GM23338 (cell line): ENCODE measurements at regions not wholly inside any gene's neighbourhood (a gene's known extent, or its start where the extent isn't known, plus 50 kb on each side); places are given as distances from the start of the nearest gene placed in this dataset.
A peak's percentile ranks its signal among the peaks of the same experiment; 100 is the strongest.

Experiments
- ATAC-seq: fragments of 200-7000 bp; cut with Tn5 transposase; 3 replicates; pipeline ENCODE4 v1.9.1; 2020
- DNase-seq: peaks from one replicate; pipeline ENCODE4 v3.0.0-alpha.2; 2015; ENCODE audit warnings: low spot score
- H2AFZ ChIP-seq: fragments of 200-600 bp; sonication (generic); 2 replicates; pipeline ENCODE4 v1.8.0; 2016; ENCODE audit warnings: antibody characterized with exemption, mild to moderate bottlenecking, moderate library complexity
- H3F3A ChIP-seq: fragments of 200-600 bp; sonication (generic); replicated peaks from 2 replicates; pipeline ENCODE4 v1.8.0; 2017; ENCODE audit warnings: antibody characterized with exemption, mixed run types, low read depth
- H3K27ac ChIP-seq: fragments of 200-600 bp; sonication (generic); 2 replicates; pipeline ENCODE4 v1.6.1; 2016; ENCODE audit warnings: low read depth
- H3K27me3 ChIP-seq: fragments of 200-600 bp; sonication (generic); 2 replicates; pipeline ENCODE4 v1.8.0; 2016; ENCODE audit warnings: mild to moderate bottlenecking, mixed run types, moderate library complexity; ENCODE audit not compliant: insufficient read depth
- H3K36me3 ChIP-seq: fragments of 200-600 bp; sonication (generic); 2 replicates; pipeline ENCODE4 v1.8.0; 2016; ENCODE audit warnings: mild to moderate bottlenecking; ENCODE audit not compliant: insufficient read depth
- H3K4me1 ChIP-seq: fragments of 200-600 bp; sonication (generic); 2 replicates; pipeline ENCODE4 v1.8.0; 2016; ENCODE audit warnings: mild to moderate bottlenecking, moderate library complexity; ENCODE audit not compliant: insufficient read depth
- H3K4me2 ChIP-seq: fragments of 200-600 bp; sonication (generic); 2 replicates; pipeline ENCODE4 v1.7.1; 2017; ENCODE audit warnings: mixed run types
- H3K4me3 ChIP-seq: fragments of 200-600 bp; sonication (generic); 2 replicates; pipeline ENCODE4 v1.6.1; 2016; ENCODE audit warnings: mixed run types
- H3K79me2 ChIP-seq: fragments of 200-600 bp; sonication (generic); replicated peaks from 2 replicates; pipeline ENCODE4 v1.8.0; 2017; ENCODE audit warnings: mild to moderate bottlenecking; ENCODE audit not compliant: insufficient read depth
- H3K9me2 ChIP-seq: fragments of 200-600 bp; sonication (generic); 2 replicates; pipeline ENCODE4 v1.8.0; 2017; ENCODE audit not compliant: insufficient read depth
- H4K20me1 ChIP-seq: fragments of 200-600 bp; sonication (generic); replicated peaks from 2 replicates; pipeline ENCODE4 v1.8.0; 2017; ENCODE audit warnings: mild to moderate bottlenecking; ENCODE audit not compliant: insufficient read depth
- H3K27ac Mint-ChIP-seq: 2 replicates; pipeline ENCODE4 v1.8.0; 2020; ENCODE audit warnings: inconsistent platforms, mild to moderate bottlenecking, moderate library complexity, mixed read lengths
- H3K27me3 Mint-ChIP-seq: 3 replicates; pipeline ENCODE4 v1.8.0; 2022; ENCODE audit warnings: low read depth, mild to moderate bottlenecking, moderate library complexity, mixed read lengths, inconsistent platforms; ENCODE audit not compliant: insufficient read depth, poor library complexity
- H3K36me3 Mint-ChIP-seq: 3 replicates; pipeline ENCODE4 v1.8.0; 2021; ENCODE audit warnings: low read depth, mild to moderate bottlenecking, inconsistent platforms, moderate library complexity, mixed read lengths
- H3K4me1 Mint-ChIP-seq: 3 replicates; pipeline ENCODE4 v1.8.0; 2020; ENCODE audit warnings: mild to moderate bottlenecking, inconsistent platforms, mixed read lengths
- H3K4me3 Mint-ChIP-seq: 3 replicates; pipeline ENCODE4 v1.8.0; 2021; ENCODE audit warnings: moderate library complexity, mild to moderate bottlenecking, inconsistent platforms, mixed read lengths
- H3K9me3 Mint-ChIP-seq: 3 replicates; pipeline ENCODE4 v1.8.0; 2020; ENCODE audit warnings: moderate library complexity, mild to moderate bottlenecking, inconsistent platforms, mixed read lengths
- CREB1 ChIP-seq: fragments of 250-450 bp; sonication (Bioruptor Pico); IDR thresholded peaks from 2 replicates; pipeline ENCODE4 v1.5.0; 2020; ENCODE audit warnings: low read depth, mild to moderate bottlenecking, moderate library complexity
- CTCF ChIP-seq, 2 experiments: fragments of 200-600 bp in 1 of 2; sonication (generic) in 1 of 2; conservative IDR thresholded peaks; 2 replicates each; pipeline versions ENCODE4 v1.5.1 to v1.6.1; 2016 to 2017; ENCODE audit warnings: antibody characterized with exemption in 2 of 2, low read depth in 2 of 2, mild to moderate bottlenecking in 2 of 2, moderate library complexity in 1 of 2
- ETS1 ChIP-seq: IDR thresholded peaks from 2 replicates; pipeline ENCODE4 v1.6.1; 2016; ENCODE audit warnings: antibody characterized with exemption
- EZH2 ChIP-seq: fragments of 200-600 bp; sonication (generic); IDR thresholded peaks from one replicate; pipeline ENCODE4 v1.8.0; 2017; ENCODE audit warnings: antibody characterized with exemption, mild to moderate bottlenecking, low read depth; ENCODE audit not compliant: unreplicated experiment
- EZH2phosphoT487 ChIP-seq: fragments of 200-600 bp; sonication (generic); IDR thresholded peaks from one replicate; pipeline ENCODE4 v1.8.1; 2018; ENCODE audit warnings: antibody characterized with exemption; ENCODE audit not compliant: unreplicated experiment
- JUNB ChIP-seq: IDR thresholded peaks from one replicate; pipeline ENCODE4 v1.6.1; 2016; ENCODE audit warnings: antibody characterized with exemption; ENCODE audit not compliant: unreplicated experiment
- NANOG ChIP-seq: IDR thresholded peaks from 2 replicates; pipeline ENCODE4 v1.6.1; 2016; ENCODE audit warnings: antibody characterized with exemption, borderline replicate concordance
- POLR2AphosphoS5 ChIP-seq: IDR thresholded peaks from 2 replicates; pipeline ENCODE4 v1.6.1; 2016; ENCODE audit warnings: antibody characterized with exemption, low read depth
- STAT1 ChIP-seq: IDR thresholded peaks from one replicate; pipeline ENCODE4 v1.6.1; 2016; ENCODE audit warnings: antibody characterized with exemption; ENCODE audit not compliant: unreplicated experiment
- ZNF114 ChIP-seq: fragments of 250-450 bp; sonication (Bioruptor Pico); IDR thresholded peaks from 2 replicates; pipeline ENCODE4 v1.5.0; 2020; ENCODE audit warnings: mild to moderate bottlenecking, moderate library complexity
- ZNF331 ChIP-seq: fragments of 250-450 bp; sonication (Bioruptor Pico); IDR thresholded peaks from 2 replicates; pipeline ENCODE4 v1.5.0; 2020; ENCODE audit warnings: low read depth, mild to moderate bottlenecking, moderate library complexity
- TF ChIP-seq, protein P1 (sequence below): IDR thresholded peaks from one replicate; pipeline ENCODE4 v1.6.1; 2018; ENCODE audit warnings: antibody characterized with exemption; ENCODE audit not compliant: unreplicated experiment
- TF ChIP-seq, protein P2 (sequence below): fragments of 250-450 bp; sonication (Bioruptor Pico); IDR thresholded peaks from 2 replicates; pipeline ENCODE4 v1.5.0; 2020; ENCODE audit warnings: mild to moderate bottlenecking, moderate library complexity

GRCh38 chr14:22508662-22509035 is 80.4 kb downstream of the DAD1 start:
- H3K4me1 Mint-ChIP-seq = peaks cover 43% of the 10 kb centered on the region
- Histone ChIP-seq H3F3A (no peaks in the 10 kb centered on the region), H3K36me3 (no peaks in the 10 kb centered on the region), H3K79me2 (no peaks in the 10 kb centered on the region), H3K27ac (no peak overlapping the region), H2AFZ (peak overlapping the region; percentile 85), H3K27me3 (no peaks in the 10 kb centered on the region), H3K9me2 (0 out of 2 replicates have a peak, but pooled peaks cover 7% of the 10 kb centered on the region), H3K4me2 (no peak overlapping the region), H3K4me3 (no peak overlapping the region), H4K20me1 (no peaks in the 10 kb centered on the region), H3K4me1 (peaks cover 26% of the 10 kb centered on the region)
- no peaks in the 10 kb centered on the region for H3K36me3 Mint-ChIP-seq
- H3K9me3 Mint-ChIP-seq = no peaks in the 10 kb centered on the region
- TF ChIP-seq JUNB = no peak
- TF ChIP-seq, protein P1, sequence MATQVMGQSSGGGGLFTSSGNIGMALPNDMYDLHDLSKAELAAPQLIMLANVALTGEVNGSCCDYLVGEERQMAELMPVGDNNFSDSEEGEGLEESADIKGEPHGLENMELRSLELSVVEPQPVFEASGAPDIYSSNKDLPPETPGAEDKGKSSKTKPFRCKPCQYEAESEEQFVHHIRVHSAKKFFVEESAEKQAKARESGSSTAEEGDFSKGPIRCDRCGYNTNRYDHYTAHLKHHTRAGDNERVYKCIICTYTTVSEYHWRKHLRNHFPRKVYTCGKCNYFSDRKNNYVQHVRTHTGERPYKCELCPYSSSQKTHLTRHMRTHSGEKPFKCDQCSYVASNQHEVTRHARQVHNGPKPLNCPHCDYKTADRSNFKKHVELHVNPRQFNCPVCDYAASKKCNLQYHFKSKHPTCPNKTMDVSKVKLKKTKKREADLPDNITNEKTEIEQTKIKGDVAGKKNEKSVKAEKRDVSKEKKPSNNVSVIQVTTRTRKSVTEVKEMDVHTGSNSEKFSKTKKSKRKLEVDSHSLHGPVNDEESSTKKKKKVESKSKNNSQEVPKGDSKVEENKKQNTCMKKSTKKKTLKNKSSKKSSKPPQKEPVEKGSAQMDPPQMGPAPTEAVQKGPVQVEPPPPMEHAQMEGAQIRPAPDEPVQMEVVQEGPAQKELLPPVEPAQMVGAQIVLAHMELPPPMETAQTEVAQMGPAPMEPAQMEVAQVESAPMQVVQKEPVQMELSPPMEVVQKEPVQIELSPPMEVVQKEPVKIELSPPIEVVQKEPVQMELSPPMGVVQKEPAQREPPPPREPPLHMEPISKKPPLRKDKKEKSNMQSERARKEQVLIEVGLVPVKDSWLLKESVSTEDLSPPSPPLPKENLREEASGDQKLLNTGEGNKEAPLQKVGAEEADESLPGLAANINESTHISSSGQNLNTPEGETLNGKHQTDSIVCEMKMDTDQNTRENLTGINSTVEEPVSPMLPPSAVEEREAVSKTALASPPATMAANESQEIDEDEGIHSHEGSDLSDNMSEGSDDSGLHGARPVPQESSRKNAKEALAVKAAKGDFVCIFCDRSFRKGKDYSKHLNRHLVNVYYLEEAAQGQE = no peak
- TF ChIP-seq ZNF114 = no peak
- no peak for TF ChIP-seq CREB1
- no peak for TF ChIP-seq CTCF (conservative IDR thresholded peaks at IDR 0.05; ENCODE audit: low read depth in 2 of 2)
- TF ChIP-seq, protein P2, sequence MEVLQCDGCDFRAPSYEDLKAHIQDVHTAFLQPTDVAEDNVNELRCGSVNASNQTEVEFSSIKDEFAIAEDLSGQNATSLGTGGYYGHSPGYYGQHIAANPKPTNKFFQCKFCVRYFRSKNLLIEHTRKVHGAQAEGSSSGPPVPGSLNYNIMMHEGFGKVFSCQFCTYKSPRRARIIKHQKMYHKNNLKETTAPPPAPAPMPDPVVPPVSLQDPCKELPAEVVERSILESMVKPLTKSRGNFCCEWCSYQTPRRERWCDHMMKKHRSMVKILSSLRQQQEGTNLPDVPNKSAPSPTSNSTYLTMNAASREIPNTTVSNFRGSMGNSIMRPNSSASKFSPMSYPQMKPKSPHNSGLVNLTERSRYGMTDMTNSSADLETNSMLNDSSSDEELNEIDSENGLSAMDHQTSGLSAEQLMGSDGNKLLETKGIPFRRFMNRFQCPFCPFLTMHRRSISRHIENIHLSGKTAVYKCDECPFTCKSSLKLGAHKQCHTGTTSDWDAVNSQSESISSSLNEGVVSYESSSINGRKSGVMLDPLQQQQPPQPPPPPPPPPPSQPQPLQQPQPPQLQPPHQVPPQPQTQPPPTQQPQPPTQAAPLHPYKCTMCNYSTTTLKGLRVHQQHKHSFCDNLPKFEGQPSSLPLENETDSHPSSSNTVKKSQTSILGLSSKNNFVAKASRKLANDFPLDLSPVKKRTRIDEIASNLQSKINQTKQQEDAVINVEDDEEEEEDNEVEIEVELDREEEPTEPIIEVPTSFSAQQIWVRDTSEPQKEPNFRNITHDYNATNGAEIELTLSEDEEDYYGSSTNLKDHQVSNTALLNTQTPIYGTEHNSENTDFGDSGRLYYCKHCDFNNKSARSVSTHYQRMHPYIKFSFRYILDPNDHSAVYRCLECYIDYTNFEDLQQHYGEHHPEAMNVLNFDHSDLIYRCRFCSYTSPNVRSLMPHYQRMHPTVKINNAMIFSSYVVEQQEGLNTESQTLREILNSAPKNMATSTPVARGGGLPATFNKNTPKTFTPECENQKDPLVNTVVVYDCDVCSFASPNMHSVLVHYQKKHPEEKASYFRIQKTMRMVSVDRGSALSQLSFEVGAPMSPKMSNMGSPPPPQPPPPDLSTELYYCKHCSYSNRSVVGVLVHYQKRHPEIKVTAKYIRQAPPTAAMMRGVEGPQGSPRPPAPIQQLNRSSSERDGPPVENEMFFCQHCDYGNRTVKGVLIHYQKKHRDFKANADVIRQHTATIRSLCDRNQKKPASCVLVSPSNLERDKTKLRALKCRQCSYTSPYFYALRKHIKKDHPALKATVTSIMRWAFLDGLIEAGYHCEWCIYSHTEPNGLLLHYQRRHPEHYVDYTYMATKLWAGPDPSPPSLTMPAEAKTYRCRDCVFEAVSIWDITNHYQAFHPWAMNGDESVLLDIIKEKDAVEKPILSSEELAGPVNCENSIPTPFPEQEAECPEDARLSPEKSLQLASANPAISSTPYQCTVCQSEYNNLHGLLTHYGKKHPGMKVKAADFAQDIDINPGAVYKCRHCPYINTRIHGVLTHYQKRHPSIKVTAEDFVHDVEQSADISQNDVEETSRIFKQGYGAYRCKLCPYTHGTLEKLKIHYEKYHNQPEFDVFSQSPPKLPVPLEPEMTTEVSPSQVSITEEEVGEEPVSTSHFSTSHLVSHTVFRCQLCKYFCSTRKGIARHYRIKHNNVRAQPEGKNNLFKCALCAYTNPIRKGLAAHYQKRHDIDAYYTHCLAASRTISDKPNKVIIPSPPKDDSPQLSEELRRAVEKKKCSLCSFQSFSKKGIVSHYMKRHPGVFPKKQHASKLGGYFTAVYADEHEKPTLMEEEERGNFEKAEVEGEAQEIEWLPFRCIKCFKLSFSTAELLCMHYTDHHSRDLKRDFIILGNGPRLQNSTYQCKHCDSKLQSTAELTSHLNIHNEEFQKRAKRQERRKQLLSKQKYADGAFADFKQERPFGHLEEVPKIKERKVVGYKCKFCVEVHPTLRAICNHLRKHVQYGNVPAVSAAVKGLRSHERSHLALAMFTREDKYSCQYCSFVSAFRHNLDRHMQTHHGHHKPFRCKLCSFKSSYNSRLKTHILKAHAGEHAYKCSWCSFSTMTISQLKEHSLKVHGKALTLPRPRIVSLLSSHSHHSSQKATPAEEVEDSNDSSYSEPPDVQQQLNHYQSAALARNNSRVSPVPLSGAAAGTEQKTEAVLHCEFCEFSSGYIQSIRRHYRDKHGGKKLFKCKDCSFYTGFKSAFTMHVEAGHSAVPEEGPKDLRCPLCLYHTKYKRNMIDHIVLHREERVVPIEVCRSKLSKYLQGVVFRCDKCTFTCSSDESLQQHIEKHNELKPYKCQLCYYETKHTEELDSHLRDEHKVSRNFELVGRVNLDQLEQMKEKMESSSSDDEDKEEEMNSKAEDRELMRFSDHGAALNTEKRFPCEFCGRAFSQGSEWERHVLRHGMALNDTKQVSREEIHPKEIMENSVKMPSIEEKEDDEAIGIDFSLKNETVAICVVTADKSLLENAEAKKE (CRISPR knock-in tag) = no peak
- TF ChIP-seq POLR2AphosphoS5 = no peak
- no peak for TF ChIP-seq ETS1
- TF ChIP-seq STAT1 = no peak
- TF ChIP-seq ZNF331 (CRISPR knock-in tag) = no peak
- no peak for TF ChIP-seq EZH2
- no peak for TF ChIP-seq EZH2phosphoT487
- no peak for TF ChIP-seq NANOG
- no peak for DNase-seq
- no peak overlapping the region for H3K27ac Mint-ChIP-seq
- H3K4me3 Mint-ChIP-seq = no peak overlapping the region
- ATAC-seq = no peak
- H3K27me3 Mint-ChIP-seq = peaks cover 2% of the 10 kb centered on the region
